ENCODE measurements at regions not wholly inside any gene's neighbourhood (a gene's known extent, or its start where the extent isn't known, plus 50 kb on each side); places are given as distances from the start of the nearest gene placed in this dataset.

DNA sequence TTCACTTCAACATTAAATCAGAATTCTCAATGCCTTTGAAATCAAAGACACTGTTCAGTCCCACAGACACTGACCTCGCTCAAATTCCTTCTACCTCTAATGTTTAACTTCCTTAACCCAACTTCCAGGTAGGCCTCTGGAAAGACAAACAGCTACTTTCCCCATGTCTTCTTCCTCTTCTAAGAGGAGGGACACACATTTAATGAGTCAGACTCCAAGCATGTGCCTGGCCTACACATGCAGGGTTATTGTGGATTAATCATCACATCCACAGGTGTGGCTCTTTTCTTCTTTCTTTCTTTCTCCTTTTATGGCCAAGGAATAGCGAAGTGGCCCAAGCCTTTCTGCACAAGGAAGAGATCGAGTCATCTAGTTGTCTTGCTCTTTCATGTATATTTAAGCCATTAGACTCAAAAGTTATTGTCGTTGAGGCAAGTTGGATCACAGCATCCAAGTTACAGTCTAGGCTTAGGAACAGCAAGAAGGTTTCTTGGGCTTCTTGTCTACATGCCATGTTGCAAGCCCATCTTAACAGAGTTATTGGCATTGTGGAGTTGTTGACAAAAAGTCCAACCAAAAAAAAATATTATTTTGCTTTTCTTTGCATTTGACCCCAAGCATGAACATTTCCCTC is 387.8 kb downstream of the IRS1 start (continued):
- TF ChIP-seq NR2F6 (IDR thresholded peaks at IDR 0.05): no peak
- peak; percentile 68; the same call in 1 of the 2 replicates for TF ChIP-seq NR2F6 (CRISPR knock-in tag; IDR thresholded peaks at IDR 0.05)
- no peak for TF ChIP-seq BRD4 (CRISPR knock-in tag; IDR thresholded peaks at IDR 0.05)
- TF ChIP-seq, protein P1, sequence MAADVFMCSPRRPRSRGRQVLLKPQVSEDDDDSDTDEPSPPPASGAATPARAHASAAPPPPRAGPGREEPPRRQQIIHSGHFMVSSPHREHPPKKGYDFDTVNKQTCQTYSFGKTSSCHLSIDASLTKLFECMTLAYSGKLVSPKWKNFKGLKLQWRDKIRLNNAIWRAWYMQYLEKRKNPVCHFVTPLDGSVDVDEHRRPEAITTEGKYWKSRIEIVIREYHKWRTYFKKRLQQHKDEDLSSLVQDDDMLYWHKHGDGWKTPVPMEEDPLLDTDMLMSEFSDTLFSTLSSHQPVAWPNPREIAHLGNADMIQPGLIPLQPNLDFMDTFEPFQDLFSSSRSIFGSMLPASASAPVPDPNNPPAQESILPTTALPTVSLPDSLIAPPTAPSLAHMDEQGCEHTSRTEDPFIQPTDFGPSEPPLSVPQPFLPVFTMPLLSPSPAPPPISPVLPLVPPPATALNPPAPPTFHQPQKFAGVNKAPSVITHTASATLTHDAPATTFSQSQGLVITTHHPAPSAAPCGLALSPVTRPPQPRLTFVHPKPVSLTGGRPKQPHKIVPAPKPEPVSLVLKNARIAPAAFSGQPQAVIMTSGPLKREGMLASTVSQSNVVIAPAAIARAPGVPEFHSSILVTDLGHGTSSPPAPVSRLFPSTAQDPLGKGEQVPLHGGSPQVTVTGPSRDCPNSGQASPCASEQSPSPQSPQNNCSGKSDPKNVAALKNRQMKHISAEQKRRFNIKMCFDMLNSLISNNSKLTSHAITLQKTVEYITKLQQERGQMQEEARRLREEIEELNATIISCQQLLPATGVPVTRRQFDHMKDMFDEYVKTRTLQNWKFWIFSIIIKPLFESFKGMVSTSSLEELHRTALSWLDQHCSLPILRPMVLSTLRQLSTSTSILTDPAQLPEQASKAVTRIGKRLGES (CRISPR knock-in tag; IDR thresholded peaks at IDR 0.05; ENCODE audit: borderline replicate concordance): no peak
- TF ChIP-seq NR1H2 (CRISPR knock-in tag; IDR thresholded peaks at IDR 0.05; ENCODE audit: borderline replicate concordance, low read depth): no peak
- TF ChIP-seq SP4 (CRISPR knock-in tag; IDR thresholded peaks at IDR 0.05): no peak
- no peak for TF ChIP-seq ZNF598 (CRISPR knock-in tag; IDR thresholded peaks at IDR 0.05; ENCODE audit: borderline replicate concordance)
- no peak for TF ChIP-seq DR1 (CRISPR knock-in tag; IDR thresholded peaks at IDR 0.05)
- TF ChIP-seq TBX3 (IDR thresholded peaks at IDR 0.05; ENCODE audit: borderline replicate concordance): no peak
- TF ChIP-seq ZNF589 (CRISPR knock-in tag; conservative IDR thresholded peaks at IDR 0.05): no peak
- no peak for TF ChIP-seq CEBPB (IDR thresholded peaks at IDR 0.05; ENCODE audit: borderline replicate concordance, low read depth, low read length)
- TF ChIP-seq ZBTB1 (CRISPR knock-in tag; IDR thresholded peaks at IDR 0.05; ENCODE audit: borderline replicate concordance): no peak
- peak; percentile 70; the same call in 1 of the 2 replicates for TF ChIP-seq FOXO1 (CRISPR knock-in tag; IDR thresholded peaks at IDR 0.05)
- 0 out of 2 replicates have a peak, but pooled peaks have one; percentile 44 for TF ChIP-seq HBP1 (CRISPR knock-in tag; IDR thresholded peaks at IDR 0.05; ENCODE audit: low read depth)
- TF ChIP-seq PPARG (CRISPR knock-in tag; conservative IDR thresholded peaks at IDR 0.05): 0 out of 2 replicates have a peak, but pooled peaks have one; percentile 43
- no peak for TF ChIP-seq ELK4 (CRISPR knock-in tag; IDR thresholded peaks at IDR 0.05; ENCODE audit: borderline replicate concordance)
- TF ChIP-seq HCFC1 (IDR thresholded peaks at IDR 0.05; ENCODE audit: low read depth, low read length): no peak
- no peak for TF ChIP-seq HES4 (CRISPR knock-in tag; IDR thresholded peaks at IDR 0.05; ENCODE audit: borderline replicate concordance)
- 0 out of 4 replicates have a peak, but pooled peaks of 1 of the 2 experiments have one; percentile 19 for TF ChIP-seq NR2F1 (CRISPR knock-in tag; IDR thresholded peaks at IDR 0.05)
- no peak for TF ChIP-seq ZKSCAN5 (CRISPR knock-in tag; IDR thresholded peaks at IDR 0.05)
- no peak for TF ChIP-seq ZNF547 (CRISPR knock-in tag; IDR thresholded peaks at IDR 0.05)
- no peak for TF ChIP-seq SMYD3 (CRISPR knock-in tag; IDR thresholded peaks at IDR 0.05)
- no peak for TF ChIP-seq MEIS1 (CRISPR knock-in tag; IDR thresholded peaks at IDR 0.05; ENCODE audit: borderline replicate concordance)
- no peak for TF ChIP-seq MEIS2 (CRISPR knock-in tag; IDR thresholded peaks at IDR 0.05)
